Activated CD4-positive, alpha-beta T cell treated with anti-CD3 and anti-CD28 coated beads, Interleukin-2, Interleukin-4, amounts not matched to agents 100 ng/mL and 50 ng/mL, durations not matched to agents 16 hours and 8 hours (primary cell): ENCODE measurements at regions not wholly inside any gene's neighbourhood (a gene's known extent, or its start where the extent isn't known, plus 50 kb on each side); places are given as distances from the start of the nearest gene placed in this dataset.

Experiments
- DNase-seq: peaks from one replicate; pipeline ENCODE4 v3.0.0-alpha.2; 2020; ENCODE audit warnings: low spot score

DNA sequence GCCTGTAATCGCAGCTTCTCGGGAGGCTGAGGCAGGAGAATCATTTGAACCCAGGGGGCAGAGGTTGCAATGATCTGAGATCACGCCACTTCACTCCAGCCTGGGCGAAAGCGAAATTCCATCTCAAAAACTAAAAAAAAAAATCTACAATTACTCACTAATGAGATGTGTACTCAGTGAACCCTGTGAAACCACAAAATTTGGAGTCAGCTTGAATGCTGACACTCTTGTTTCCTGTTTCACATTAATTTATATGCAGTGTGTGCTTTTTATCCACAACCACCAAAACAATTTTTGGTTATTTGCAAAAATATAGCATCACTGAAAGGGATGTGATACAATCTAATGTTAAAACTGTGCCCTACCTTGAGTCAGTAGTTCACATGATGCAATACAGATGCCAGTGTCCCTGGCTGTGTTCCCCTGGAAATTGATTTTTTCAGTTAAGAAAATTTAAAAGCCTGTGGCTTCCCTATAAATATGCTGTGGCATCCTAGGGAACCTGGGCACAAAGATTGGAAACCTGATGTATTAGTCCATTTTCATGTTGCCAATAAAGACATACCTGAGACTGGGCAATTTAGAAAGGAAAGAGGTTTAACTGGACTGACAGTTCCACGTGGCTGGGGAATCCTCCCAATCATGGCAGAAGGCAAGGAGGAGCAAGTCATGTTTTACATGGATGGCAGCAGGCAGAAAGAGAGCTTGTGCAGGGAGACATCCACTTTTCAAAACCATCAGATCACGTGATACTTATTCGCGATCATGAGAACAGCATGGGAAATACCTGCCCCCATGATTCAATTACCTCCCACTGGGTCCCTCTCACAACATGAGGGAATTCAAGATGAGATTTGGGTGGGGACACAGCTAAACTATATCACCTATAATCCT lies 337.5 kb upstream of the NT5C1B start:
- DNase-seq, result no peak

DNA sequence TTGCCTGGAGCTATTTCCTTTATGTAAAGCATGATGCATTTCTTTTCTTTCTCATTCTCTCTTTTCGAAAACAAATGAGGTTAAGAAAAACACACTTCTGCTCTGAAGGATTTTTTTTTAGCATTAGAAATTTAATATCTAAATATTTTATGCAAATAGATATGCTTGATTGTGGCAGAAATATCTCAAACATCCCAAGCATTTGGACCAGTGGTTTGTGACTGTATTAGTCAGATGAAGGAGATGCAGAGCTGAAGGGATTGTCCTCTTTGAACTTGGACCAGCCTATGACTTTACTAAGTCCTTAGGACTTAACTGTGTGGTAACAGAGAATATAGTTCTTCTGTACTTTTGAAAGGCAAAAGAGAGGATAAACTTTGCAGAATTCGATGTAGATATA lies 335.9 kb upstream of the NT5C1B start:
- DNase-seq, result no peak

DNA sequence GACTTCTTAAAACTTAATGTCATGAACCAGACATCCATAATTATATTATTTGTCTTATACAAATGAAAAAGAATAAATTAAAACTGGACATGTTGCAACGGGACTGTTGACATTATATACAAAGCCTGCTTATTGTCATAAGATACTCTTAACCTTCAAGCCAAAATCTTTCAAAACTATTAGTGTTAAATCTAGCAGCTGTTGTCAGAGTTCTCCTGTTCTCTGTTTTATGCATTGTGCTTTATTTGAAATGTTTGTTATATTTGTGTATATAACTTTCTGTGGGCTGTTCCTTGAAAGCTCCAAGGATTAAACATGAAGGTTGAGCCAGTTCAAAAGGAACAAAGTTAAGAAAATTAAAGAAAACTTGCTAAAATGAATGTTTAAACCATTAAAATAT lies 335.5 kb upstream of the NT5C1B start:
- no peak for DNase-seq

DNA sequence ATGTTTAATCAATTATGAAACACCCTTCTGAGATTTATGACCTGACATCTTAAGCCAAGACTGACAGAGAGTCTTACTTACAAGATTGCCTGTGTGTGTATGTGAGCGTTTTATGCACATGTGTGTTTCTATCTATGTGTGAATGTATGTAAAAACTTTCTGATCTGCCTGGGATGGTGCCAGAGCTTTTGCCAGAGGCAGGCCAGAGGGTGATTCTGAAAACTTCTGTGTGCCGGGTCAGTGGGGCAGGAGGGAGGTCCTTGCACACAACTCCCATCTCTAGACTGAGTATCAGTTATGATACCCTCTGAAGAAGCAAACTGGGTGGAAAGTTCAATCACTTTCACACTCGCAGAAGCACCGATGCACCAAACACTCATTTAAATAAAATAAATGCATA lies 335.0 kb upstream of the NT5C1B start:
- no peak for DNase-seq

DNA sequence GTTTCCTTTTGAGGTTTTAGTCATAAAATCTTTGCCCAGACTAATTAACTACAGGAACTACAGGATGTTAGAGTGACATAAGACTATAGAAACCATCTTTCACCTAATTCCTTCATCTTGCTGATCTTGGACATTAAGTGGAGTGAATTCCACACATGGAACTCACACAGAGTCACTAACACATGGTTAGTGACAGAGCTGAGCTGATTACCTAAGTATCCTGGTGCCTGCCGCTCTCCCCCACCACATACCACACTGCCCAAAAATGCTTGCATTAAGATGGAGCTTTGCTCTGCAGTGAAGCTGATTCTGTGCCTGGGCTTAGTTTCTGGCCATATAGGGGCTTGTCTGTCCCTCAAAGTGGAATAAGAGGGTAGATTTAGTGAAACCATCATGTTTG lies 332.9 kb upstream of the NT5C1B start:
- DNase-seq, result no peak

DNA sequence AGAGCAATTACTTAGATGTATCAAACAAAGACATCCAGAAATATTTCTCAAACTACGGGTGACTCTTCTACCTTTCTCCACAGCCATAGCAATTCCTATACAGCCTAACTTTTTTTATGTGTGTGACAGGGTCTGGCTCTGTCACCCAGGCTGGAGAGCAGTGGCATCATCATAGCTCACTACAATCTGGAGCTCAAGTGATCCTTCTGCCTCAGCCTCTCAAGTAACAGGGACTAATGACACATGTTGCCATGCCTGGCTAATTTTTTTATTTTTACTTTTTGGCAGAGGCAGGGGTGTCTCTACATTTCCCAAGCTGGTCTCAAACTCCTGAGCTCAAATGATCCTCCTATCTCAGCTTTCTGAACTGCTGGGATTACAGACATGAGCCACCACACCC lies 328.9 kb upstream of the NT5C1B start:
- no peak for DNase-seq

DNA sequence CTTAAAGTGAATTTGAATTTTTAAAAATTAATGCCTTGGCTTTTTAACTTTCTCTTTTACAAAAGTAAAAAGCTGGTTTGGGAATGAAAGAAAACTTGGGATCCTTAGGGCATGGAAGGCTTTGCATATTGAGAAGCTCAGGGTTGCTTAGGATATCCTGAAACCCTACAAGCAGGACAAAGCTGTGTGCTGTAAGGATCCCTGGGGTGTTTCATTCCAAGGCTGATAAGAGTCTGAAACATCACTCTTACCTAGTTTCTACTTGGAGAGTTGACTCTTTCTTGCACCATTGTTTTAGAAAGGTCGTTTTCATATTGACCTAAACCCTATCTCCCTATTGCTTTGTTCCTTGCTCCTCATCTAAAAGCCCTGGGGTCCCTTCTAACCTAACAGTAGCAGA lies 325.9 kb upstream of the NT5C1B start:
- DNase-seq, result no peak

DNA sequence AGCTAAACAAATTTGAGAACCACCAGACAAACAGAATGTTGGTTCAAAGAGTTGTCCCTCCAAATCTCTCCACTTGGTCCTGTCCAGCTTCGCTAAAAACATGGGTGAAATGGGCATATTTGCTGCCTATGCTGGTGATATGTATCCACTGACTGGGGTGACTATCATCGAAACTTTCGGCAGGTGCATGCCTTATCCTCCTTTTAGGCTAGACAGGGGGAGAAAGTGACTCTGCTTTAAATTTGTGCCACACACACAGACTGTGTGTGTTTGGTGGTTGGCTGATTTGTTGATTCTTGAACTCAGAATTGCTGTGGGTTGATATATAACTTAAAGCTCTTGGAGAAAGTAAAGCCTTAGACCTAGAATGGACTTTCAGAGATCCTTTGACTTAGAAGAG lies 324.1 kb upstream of the NT5C1B start:
- DNase-seq, result no peak

DNA sequence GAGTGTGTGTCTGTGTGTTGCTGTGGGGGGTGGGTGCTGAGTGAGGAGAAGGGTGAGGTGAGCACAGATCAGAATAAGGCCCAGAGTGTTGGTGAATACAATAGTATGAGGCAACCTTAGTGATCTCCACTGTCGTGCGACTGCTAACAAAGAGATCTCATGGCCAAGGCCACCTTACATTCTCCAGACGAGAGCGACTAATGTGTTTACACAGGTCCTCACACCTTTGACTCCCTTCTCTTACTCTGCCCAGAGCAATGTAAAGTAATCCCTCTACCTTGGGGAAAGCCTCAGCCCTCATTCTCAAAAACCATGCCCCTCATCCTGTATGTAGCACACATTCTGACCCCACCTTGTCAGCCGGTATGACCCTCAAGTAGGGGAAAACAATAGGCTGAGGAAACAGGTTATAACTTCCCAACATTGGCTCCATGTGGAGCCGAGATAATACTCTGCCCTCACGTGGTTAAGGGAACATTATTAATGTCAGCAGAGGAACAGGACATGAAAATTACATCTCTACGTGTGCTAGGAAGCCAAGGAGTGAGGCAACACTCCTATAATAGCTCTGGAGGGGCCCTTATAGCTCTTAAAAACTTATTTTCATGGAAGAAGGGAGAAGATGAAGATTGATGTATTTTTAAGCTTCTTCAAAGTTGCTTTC lies 323.0 kb upstream of the NT5C1B start:
- no peak for DNase-seq

DNA sequence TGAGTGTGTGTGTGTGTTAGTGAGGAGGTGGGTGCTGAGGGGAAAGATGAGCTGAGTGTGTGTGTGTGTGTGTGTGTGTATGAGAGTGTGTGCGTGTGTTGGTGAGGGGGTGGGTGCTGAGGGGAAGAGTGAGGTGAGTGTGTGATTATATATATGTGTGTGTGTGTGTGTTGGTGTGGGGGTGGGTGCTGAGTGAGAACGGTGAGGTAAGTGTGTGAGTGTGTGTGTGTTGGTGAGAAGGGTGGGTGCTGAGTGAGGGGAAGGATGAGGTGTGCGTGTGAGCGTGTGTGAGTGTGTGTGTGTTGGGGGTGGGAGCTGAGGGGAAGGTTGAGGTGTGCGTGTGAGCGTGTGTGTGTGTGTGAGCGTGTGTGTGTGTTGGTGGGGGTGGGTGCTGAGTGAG lies 322.0 kb upstream of the NT5C1B start:
- DNase-seq, result no peak

DNA sequence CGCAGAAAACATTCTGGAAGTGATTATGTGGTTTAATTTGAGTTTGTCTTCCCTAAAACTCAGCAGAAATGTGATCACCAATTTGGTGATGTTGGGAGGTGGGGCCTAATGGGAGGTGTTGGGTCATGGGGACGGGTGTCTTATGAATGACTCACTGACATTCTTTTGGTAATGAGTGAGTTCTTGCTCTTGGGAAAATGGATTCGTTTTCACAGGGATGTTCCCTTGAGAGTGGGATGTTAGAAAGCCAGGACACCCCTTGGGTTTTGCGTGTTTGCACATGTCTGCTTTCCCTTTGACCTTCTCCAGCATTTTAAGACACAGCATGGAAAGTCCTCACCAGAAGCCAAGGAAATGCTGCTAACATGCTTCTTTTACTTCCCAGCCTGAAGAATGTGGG lies 321.5 kb upstream of the NT5C1B start:
- no peak for DNase-seq

DNA sequence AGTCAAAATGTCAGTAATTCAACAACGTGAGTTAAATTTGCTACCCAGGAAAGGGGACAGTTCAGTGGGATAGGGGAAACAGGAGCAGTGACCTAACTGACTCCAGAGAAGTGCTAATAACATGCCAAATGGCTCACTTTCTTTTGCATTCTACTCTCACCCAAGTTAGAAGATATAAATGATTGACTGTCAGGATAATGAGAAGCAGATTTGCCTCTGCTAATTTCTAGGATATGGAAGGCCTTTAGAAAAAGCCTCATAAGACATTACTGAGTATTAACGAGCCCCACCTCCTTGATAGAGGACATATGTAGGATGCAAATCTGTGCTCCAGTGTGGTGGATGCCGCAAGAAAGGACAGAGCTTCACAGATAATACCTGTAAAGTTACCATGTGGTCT lies 318.6 kb upstream of the NT5C1B start:
- DNase-seq, result no peak

DNA sequence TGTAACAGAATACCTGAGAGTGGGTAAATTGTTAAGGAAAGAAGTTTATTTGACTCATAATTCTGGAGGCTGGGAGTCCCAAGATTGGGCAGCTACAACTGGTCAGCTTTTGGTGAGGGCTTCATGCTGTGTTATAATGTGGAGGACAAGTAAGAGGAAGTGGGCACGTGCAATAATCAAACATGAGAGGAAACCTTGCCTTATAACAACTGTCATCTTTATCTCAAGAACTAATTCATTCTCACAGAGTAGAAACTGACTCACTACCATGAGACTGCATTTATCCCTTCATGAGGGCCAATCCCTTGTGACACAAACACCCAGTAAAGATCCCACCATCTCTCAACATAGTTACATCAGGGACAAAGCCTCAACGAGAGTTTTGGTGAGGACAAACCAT lies 318.1 kb upstream of the NT5C1B start:
- DNase-seq, result no peak

DNA sequence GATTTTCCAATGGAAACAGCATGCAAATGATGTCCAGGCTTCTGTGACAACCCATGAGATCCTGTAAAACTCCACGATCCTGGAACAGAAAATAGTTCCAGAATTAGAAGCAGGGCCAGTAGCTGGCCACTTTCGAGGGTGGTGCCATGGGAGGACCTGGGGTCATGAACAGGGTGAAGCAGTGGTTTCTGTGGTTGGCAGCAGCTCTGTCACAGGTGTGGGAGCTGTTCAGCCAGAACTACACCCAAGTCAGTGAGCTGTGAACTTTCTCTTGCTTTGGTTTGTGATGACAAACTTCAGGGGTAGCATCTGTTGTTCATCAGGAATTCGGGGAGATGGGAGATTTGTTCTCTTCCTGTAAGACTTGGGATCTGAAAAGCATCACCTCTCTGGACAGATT lies 314.4 kb upstream of the NT5C1B start:
- DNase-seq, result no peak

DNA sequence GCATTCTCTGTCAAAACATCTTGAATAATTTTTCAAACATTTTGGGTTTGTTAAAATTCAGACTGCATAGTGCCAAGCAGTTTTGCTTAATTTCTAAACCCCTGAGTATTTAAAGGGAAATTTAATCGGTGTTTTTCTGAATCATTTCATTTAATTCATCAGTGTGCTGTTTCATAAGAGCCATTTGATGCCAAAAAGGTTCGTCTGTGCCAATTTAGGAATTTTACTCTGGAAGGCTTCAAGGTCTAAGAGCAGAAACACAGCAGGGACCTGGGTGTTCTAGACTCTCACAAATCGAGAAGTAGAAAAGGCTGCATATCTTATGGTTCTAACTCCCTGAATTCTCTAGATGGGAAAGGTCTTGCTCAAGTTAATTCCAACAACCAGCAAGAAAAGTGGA lies 311.9 kb upstream of the NT5C1B start:
- no peak for DNase-seq

DNA sequence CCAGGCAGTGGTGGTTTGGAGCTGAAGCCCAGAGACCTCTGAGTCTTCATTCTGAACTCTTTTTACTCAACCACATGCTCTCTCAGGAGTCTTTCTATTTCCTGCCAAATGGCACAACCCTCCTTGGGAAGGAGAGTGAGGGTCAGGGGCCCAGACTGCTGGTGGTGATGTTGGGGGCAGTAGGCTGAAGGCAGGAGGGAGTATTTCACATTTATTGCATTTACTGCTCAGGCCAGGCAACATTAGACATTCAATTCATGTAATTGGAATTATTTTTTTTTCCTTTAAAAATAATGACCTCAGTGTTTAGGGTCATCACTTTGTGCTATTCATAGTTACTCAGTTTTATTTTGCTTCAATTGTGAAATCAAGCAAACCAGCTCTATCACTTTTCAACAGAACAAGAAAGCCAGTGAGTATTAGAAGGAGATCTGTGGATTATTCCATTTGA lies 311.3 kb upstream of the NT5C1B start:
- no peak for DNase-seq

DNA sequence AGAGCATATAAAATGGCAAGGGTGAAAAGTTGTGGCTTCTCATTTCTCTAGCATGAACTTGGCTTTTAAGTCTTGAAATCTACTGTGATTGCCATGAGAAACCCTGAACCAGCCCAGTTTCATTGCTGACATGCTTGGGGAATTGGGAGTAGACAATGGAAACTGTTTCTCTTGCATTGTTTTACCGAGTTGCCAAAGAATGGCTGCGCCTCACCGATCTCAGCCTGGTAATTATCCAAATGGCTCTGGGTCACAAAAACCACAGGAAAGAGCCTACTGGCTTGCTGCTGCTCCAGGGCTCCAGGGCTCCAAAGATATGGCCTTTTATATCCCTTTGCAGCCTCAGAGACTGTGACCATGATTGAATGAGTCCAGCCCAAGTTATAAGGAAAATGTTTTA lies 310.4 kb upstream of the NT5C1B start:
- no peak for DNase-seq

DNA sequence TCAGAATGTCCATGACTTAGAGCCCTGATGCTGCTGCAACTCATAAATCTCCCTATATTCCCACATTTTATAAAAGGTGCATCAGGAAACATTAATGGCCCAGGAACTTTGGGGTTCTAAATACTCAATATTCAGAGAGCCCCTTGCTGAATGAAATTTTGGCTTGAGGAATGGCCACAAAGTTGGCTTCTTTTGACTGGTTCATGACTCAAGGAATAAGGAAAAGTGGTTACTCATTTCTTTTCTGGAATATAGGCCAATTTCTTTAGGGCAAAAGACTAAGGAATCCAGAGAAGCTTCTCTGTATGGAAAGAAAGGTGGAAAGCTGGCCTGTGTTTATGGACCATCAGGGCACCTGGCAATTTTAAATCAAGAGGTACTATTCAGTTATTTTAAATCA lies 308.9 kb upstream of the NT5C1B start:
- no peak for DNase-seq

DNA sequence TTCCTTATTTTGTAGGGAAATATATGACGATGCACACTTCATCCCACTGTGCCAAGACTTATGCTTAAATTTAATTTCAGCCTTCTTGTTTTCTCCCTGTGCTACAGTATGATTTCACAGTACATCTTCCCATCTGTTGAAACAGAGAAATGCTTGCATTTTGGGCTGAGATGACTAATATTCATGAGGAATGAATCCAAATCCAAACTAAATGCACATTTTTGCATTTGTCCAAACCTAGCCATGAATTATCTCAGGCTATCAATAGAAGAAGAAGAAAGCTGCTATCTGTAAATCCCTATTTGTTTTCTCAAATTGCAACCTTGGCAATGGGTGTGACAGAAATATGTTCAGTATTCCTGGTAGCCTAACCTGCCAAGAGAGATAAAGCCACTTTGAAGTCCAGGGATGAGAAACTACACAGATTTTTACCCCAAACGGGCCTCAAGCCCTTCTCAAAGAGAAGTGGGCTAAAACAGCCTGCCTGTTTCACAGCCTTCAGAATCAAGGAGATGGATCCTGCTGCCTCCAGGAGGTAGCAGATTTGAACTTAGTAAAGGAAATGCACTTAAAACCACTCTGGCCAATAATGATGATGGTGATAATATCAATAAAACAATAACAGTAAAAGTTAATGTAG lies 306.9 kb upstream of the NT5C1B start:
- DNase-seq, result no peak

DNA sequence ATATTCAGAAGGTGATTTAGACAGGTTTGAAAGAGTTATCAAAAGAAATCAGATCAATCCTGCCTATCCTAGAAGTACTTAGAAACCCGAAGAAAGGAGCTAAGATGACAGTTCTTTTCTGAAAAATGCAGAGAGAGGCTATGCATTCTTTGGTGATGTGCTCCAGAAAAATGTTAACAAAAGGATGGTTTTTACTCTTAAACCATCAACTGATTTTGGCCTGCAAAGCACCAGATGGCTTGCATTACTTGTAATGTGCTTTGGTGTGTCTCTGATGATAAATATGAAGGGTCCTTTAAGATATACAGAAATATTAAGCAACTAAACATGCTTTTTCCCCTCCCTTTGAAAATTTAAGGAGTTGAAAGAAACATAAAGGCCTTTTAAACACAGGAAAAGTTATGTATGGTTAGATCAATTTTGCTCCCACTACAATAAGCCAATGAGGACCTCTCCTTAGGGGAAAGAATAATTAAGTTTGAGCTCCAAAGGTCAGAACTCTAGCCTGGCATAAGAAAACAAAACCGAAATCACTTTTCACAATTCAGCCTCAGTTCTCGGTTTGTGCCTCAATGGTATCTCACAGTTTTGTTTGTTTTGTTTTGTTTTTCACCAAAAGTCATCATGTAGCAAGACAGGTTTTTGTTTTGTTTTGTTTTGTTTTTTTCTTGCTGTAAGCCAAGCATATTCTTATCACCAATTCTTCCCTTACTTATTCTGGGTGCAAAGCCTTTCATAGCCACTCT lies 302.4 kb upstream of the NT5C1B start:
- DNase-seq, result no peak

DNA sequence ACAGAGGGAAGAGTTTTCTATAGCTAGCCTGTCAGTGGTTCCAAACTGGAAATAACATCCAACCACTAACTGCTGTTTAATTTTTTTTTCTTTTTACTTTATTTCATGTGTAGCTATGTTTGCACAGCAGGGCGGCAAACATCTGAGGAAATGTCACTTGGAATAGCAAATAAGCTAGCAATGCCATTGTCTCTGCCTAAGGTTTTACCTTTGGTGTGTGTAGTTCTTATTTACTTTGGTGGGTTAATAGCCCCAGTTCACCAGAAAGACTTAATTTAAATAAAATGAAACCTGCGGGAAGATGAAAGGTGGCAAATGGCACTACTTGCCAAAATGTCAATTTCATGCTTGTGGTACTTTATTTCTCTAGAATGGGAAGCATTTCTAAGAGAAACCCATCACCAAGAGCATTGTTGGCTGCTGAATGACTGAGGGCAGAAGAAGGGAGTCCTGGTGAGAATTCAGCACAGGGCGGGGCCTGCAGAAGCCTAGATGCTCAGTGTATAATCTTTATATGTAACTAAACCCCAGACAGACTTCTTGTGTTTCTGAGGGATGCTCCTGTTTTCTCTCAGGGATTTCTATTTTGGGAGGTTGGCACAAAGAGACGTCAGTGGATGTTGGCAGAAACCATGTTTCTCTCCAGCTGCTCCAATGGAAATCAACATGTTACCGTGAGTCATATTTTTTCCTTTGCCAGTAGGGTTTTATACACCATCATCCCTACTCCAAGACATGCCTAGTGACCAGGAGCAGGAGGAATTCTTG lies 300.4 kb upstream of the NT5C1B start:
- DNase-seq, result no peak

DNA sequence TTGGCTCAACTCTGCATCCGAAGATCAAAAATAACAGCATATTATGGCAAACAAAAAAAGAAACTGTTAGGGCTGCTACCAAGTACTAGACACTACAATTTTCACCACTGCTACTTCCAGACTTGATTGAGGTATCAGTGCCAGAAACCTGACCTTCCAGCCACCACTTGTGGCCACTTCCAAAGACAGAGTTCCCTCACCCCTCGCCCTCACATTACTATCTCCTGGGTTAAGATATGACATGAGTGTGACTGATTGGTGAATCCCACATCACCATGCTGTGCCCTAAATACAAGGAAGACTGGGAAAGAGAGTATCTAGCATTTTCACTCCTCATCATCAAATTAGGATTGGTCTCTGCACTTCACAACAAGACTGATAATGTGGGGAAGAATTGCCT lies 296.1 kb upstream of the NT5C1B start:
- no peak for DNase-seq
